HG02610 (cell line): ENCODE measurements at regions not wholly inside any gene's neighbourhood (a gene's known extent, or its start where the extent isn't known, plus 50 kb on each side); places are given as distances from the start of the nearest gene placed in this dataset.

Experiments
- ATAC-seq: cut with Tn5 transposase; IDR thresholded peaks from one replicate; pipeline ENCODE4 v1.9.1; 2021; ENCODE audit warnings: mild to moderate bottlenecking, moderate library complexity; ENCODE audit not compliant: unreplicated experiment

DNA sequence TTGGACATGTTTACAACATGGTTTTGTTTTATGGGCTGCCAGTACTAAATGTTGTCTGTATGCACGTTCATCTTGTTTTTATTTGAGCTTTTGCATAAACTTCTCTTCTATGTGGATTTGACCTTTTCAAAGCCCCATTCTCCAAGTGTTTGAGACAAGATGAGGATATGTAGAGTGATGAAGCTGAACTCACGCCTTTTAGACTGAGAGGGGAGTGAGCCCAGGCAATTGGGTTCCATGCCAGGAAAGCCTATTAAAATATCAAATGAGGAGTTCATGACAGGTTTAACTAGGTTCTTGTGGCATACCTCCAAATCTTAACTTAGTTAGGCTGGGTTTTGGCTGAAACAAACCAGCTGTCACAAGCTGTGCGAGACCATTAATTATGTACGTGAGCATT, 170.4 kb upstream of the LDB2 start:
- ATAC-seq: no peak

DNA sequence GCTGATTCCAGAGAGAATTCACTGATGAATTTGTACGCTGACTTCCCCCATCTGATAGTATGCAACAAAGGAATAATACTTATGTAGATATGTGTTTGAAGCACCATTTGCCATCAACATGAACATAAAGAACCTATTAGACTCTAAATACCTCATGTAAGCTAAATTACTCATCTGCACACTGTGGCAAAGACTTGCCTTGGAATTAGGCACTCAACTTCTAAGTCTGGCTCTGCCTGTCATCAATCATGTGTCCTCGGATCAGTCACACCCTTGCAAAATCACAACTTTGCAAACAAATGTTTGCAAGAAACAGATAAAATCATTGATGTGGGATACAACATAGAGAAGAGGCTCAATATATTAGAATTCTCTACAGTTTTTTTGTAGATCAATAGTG, 169.9 kb upstream of the LDB2 start:
- ATAC-seq: no peak

DNA sequence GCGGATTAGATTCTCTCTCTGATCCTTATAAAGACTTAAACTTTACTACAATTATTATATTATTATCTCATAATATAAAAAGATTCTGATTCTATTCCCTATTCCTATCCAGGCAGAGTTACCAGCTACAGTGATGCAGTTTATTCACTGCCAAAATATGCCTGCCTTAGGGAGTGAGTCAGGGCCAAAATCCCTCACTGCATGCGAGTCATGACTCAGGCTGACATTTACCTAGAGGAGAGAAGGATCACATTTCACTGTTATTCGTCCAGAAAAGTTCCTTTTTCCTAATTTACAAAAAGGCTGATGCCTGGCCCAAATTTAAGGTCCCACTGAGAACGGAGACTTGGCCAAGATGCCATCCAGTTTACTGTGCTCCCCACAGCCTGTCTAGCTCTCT, 168.5 kb upstream of the LDB2 start:
- ATAC-seq: no peak

DNA sequence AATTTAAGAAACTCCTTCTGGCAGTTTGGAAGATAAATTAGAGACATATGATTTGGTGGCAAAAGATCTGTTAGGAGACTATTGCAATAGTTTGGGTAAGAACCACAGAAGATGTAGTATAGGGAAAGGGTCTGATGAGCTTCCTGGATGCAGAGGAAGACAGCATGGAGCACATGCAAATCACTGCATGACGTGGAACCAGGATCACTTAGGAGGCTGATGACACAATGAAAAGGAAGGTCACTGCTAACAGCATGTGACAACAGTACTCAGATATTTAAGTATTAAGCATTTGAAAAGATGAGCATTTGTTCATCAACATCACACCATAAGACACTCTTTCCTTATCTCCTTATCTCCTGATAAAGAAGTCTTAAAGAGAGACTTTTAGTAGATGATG, 167.8 kb upstream of the LDB2 start:
- ATAC-seq: no peak

DNA sequence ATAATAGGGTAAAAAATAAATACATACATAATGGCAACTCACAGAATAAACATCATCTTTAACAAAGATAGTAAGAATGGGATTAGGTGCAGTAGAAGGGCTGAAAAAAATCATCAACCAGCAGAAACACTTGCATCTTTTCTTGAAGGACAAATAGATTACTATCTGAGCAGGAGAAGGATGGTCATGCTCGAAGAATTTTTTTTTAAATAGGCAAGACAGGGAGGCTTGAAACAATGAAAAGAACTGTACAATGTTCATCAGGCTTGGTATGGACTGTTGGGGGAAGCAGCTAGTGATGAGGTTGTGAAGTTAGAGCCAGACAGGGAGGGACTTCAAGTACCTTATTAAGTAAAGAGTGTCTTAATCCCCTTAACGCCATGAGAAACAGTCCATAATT, 167.4 kb upstream of the LDB2 start:
- no peak for ATAC-seq

DNA sequence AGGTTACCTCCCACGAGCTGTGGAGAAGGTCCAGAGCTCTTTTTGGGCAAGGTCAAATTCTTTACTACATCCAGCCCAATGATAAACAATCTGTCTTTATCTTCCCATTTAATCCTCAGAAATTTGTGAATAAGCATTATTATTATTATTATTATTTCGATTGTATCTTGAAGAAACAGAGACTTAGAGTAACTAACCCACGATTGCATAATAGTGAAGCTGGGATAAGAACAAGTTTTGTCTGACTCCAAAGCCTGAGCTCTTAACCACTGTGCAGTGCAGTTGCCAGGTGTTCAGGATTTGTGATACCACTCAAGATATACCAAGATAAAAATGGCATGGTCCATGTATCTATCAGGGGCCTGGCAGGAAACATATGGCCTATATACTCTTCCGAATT, 166.5 kb upstream of the LDB2 start:
- ATAC-seq: no peak

DNA sequence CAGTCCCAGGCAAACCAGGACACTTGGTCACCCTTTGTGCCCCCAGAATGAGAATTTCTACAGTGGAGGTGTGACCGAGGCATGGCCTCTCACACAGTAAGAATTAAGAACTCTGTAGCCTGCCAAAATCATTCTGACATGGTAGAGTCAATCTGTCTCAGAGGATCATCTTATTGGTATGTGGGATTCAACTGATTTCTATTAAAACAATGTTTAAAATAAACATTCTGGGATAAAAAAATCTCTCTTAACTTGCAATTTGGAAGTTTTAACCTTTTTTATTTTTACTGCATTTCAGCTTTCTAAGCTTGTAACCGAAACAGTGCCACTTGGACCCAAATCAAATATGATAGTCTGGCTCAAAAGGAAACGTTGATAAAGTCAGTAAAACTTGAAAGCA, 165.4 kb upstream of the LDB2 start:
- no peak for ATAC-seq

DNA sequence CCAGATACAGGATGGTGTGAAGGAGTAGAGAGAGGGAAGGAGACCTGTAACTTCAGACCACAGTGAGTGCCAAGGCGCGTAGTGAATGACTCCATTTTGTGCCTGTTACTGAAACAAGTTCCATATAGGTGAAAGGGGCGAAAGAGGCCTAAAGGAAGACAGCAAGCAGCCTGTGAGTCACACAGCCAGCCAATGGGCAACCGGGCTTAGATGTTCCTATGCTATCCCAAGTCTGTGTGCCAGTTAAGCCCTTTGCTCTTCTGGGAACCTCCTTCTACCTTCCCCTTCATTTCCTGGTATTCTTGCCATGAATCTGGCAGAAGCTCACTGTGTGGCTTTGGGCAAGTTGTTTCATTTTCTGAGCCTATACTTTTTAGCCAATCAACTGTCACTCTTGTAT, 161.8 kb upstream of the LDB2 start:
- ATAC-seq: no peak

DNA sequence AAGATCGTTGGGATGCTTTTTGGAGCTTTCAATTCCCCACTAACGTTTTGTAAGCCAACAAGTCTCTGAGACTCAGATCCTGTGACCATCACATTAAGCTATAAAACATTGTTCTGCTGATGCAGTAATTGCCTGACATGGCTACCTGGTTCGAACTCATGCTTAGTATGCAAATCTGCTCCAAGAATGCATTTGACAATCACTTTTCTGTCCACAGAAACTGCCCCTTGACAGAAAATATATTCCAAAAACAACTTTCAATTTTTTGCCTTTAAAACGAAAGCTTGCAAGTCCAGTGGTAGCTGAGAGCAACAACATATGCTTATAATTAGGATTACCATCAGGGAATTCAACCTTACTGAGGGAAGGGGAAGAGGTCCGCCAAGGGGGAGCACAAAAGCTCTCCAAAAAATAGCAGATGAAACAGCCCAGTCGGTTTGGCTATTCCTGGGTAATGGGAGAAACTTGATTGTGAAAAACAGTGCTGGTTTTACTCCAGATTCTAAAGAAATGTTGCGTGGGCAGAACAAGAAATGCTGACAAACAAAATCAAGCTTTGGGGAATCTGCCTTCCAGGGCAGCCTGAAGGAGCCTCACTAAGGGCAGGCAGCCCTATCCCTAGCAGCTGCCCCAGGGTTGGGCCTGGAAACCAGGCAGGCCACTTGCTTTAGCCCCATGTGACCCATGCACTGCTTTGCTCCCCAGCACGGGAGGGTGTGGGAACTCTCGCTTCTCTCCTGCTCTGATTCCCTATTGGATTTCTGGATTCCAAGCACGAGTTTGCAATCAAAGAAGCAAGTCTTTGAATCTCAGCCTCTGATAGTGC, 160.7 kb upstream of the LDB2 start:
- ATAC-seq: no peak

DNA sequence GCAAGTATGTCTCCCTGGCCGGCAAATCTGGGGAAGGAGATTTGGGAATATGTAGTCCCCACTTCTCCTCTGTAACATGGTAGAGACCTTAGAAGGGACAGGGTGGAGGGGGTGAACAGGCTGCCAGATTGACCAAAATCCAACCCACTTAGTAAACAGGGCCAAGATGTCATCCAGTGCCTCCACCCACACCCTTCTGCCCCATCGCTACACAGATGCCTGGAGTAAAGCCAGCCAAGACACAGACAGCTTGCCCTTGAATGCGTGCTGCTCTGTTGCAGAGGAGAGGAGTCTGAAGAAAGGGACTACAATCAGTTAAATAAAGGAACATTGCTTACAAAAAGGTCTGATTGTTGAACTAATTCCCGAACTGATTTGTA, 160.1 kb upstream of the LDB2 start:
- ATAC-seq: no peak

DNA sequence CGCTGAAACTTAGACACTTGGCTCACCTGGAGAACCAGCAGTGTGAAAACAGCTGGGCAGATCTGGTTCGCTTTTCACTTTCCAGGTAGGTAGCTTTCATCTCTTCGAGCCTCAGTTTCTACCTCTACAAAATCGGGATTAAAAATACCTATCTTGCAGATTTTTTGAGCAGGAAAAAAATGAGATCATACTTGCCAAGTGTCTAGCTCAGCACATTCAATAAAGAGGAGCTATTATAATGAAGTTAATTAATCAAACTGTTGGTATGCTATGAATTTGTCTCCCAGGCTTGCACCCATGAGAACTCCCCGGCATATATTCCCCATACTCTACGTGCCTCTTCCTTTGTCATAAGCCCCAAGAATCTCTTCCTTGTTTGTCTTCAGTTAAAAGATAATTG, 158.6 kb upstream of the LDB2 start:
- no peak for ATAC-seq

DNA sequence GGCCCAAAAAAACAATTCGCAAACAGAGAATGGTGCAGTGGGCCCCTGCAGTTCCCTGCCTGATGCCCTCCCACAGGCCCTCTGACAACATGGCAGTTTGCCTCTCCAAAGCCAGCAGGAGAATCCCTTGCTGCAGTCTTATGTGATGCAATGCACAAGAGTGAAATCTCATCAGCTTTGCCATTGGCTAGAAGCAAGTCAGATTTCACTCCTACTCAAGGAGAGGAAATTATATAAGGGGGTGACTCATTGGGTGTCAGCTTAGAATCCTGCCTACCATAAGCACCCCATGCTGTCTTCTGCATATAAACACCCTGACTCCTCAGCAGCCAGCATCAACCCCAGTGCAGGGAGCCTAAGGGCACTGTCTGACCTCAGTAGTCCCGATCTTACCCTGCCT, 157.3 kb upstream of the LDB2 start:
- no peak for ATAC-seq

DNA sequence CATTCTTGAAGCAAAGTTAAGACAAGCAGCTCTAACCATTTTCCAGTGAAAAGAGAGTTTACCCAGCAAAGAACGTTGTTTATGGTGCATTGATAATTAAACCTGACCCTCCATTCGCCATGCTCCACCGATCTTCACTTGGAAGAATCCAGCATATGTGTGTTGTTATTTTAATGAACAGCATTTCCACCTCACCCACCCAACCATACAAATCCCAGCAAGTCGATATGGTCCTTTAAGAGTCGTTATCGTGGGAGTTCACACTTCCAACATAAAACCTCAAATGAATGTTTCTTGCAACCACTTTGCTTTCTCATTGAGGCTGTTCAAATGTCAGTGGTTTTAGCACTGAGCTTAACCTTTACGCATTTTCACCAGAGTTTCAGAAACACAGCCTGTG, 147.4 kb upstream of the LDB2 start:
- ATAC-seq: no peak

DNA sequence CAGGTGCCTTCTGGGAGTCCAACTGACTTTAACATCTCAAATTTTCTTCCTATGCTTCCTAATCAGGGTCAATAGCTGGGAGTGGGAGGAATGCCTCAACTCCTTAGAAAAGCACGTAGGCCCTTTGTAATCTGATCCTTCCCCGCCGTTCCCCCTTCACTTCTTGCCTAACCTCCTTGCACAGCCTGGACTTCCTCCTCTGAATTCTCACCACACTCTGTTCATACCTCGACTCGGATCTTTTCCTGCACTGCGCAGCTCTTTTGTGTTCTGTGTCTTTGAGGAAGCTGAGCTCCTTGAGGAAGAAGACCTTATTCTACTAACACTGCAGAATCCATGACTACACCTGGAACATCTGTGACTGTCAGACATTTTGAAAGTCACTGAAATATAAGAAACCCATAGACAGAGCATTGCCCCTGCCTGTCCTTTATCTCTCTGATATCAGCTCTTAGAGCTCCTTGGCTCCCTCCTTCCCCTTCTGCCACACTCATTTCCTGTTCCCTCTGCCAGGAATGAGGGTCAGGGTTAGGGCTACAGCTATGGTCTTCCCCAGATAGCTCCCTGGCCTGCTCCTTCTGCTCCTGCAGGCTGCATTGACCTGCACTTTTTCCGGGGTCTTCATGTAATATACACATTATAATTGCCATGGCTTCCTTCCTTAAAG, 140.2 kb upstream of the LDB2 start:
- no peak for ATAC-seq

DNA sequence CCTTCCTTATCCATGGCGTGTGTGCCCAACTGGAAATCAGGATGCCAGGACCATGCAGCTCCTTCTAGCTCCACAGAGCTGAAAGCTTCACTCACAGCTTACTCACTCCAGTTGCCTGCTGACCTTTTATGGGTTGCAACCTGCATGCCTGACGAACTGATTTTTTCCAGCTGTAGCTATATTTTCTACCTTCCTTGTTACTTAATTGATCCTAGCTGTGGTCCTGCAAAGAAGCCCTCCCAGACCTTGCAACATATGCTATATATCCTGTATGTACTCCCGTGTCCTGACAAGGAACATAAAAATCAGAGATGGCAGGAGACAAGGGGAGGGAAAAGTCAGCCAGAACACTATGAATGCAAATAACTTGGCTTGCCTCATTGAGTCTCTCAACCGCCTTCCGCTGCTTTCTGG, 135.3 kb upstream of the LDB2 start:
- ATAC-seq: no peak

DNA sequence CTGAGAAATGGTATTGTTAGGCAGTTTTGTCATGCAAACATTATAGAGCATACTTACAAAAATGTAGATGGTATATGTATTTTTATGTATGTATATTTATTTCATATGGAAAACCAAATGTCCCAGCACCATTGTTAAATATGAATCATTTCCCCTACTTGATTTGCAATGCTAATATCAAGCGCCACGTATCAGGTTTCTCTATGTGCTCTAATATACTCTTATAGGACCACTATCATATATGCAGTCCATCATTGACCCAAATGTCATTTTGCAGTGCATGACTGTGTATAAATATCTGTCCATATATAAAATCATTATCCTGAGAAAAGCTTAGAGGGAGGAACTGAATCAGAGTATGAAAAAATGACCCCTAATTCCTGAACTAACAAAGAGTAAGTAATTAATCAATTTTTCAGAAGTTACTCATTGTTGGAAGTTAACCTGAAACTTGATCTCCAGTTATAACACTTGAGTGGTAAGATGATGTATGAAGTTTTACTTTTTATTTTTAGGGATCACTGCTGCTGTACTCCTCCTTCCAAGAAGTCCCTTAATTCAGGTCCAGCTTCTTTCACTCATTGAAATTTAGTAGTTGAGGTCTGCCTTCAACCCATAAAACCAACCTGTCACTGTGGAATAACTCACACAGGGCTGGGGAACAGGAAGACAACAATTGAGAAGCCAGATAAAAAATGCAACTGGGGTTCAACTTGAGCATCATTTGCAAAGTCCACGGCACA, 134.8 kb upstream of the LDB2 start:
- no peak for ATAC-seq

DNA sequence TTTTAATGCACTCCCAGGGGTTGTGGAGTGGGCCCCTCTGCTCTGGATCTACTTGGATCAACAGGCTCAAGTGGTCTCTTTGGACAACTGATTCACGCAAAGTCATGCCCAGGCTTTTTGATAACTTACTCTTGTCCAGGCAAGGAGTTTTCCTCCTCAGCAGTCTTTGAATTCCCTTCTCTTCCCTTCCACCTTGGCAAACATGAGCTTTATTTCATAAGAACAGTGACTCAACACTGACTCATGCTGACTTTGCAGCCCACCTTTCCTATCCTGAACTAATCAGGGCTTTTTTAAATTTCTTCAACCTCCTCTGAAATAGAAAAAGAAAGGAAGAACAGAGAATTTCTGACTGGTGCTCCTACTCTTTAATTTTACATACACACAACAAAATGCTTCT, 132.1 kb upstream of the LDB2 start:
- no peak for ATAC-seq

DNA sequence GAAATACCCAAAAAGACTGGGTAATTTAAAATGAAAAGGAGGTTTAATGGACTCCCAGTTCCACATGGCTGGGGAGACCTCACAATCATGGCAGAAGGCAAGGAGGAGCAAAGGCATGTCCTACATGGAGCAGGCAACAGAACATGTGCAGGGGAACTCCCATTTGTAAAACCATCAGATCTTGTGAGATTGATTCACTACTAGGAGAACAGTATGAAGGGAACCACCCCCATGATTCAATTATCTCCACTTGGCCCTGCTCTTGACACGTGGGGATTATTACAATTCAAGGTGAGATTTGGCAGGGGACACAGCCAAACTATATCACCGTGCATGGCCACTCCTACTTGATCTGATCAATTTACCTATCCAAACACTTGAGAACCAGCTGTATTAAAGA, 131.5 kb upstream of the LDB2 start:
- ATAC-seq: no peak

DNA sequence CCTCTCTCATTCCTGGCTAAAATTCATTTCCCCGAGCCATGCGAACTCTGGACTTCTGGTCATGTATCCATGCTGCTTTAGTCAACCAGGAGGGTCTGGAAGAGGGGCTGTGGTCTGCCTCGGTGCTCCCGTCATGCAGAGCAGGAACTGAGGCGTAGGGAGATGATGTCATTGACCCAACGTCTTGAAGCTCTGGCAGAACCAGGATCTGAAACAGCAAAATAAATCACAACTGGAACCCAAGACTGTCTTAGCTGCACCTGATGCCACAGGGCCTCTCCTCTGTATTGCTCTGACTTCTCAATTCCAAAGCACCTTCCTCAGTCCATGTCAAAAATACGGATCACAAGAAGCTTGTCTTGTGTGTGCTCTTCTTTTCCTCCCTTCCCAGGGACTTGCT, 131.0 kb upstream of the LDB2 start:
- no peak for ATAC-seq

DNA sequence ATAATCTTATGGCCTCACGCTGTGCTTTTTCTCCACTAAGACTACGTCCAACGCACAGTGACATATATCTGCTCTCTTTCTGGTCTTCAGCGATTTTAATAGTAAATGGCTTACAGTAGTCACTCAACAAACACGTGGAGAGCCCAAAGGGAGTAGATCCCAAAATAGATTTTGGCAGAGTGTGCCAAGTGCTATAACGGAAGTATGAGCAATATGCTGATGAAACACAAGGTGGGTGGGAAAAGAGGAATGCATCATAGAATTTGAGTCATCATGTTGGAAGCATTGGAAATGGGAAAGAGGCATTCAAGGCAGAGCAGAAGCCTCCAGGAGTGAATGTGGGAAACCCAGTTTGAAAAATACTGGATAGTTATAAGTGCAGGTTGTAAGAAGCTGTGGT, 129.1 kb upstream of the LDB2 start:
- ATAC-seq: no peak

DNA sequence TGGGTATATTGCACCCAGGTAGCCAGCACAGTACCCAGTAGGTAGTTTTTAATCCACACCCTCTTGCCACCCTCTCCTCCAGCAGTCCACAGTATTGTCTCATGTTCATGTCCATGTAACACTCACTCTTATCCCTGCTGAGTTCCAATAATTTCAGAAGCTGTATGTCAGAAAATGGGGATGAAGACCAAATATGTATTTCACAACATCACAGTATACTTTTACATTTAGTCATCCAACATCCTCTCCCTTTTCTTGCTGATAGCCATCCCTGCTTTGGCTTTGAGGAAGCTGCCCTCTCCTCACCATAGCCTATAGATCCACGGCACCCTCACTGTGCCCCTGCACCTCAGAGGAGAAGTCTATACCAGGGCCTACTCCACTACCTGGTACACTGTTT, 126.0 kb upstream of the LDB2 start:
- no peak for ATAC-seq

DNA sequence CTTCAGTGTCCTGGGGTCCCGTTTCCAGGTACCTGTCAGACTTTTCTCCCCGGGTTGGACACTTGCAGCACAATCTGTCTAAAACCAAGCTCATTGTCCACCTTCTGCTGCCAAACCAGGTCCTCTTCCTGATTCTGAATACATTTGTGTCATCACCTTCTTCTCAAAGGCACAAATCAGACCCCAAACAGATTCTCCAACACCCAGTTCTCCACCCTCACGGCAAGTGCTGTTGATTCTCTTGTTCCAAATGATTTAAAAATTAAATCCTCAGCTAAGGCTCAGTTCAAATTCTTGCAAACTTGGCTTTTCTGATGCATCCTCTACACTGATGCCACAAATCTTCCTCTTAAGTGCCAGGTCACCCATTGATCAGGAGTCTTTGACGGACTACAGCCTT, 122.5 kb upstream of the LDB2 start:
- no peak for ATAC-seq
